A673 (cell line): ENCODE measurements at regions not wholly inside any gene's neighbourhood (a gene's known extent, or its start where the extent isn't known, plus 50 kb on each side); places are given as distances from the start of the nearest gene placed in this dataset.
"Not testable (repeated sequence)": the region's sequence is repeated elsewhere in the genome, so short reads cannot be mapped to it uniquely, and the experiment has no call there.

Experiments used
- CTCF ChIP-seq: fragments of 300-800, 200-600 bp; sonication (generic); conservative IDR thresholded peaks from 2 replicates; pipeline ENCODE4 v1.5.1; 2017; ENCODE audit warnings: low read depth, mild to moderate bottlenecking, antibody characterized with exemption, low read length, moderate library complexity, mixed read lengths
- EZH2 ChIP-seq: fragments of 200-600 bp; sonication (generic); IDR thresholded peaks from 2 replicates; pipeline ENCODE4 v1.6.1; 2017; ENCODE audit warnings: borderline replicate concordance, low read depth, mild to moderate bottlenecking, mixed read lengths, antibody characterized with exemption, low read length; ENCODE audit not compliant: poor library complexity, severe bottlenecking

- TF ChIP-seq CTCF, EZH2: not testable (repeated sequence)
These were observed 113.1 kb downstream of the LAT start for GRCh38 chr16:29097965-29098364.
